H1 (cell line): ENCODE measurements at regions not wholly inside any gene's neighbourhood (a gene's known extent, or its start where the extent isn't known, plus 50 kb on each side); places are given as distances from the start of the nearest gene placed in this dataset.

ENCODE experiments used
- BACH1 ChIP-seq: IDR thresholded peaks from 2 replicates; pipeline ENCODE4 v1.6.1; 2012; ENCODE audit warnings: low read length, improper control_type of control experiment
- CHD7 ChIP-seq: fragments of 300-600 bp; sonication (generic); IDR thresholded peaks from 2 replicates; pipeline ENCODE4 v1.7.1; 2012; ENCODE audit warnings: low read length, moderate library complexity, mild to moderate bottlenecking, inconsistent platforms; ENCODE audit not compliant: insufficient replicate concordance
- RNF2 ChIP-seq: fragments of 200-900, 300-1000 bp; sonication (generic); IDR thresholded peaks from 2 replicates; pipeline ENCODE4 v1.7.1; 2016; ENCODE audit warnings: borderline replicate concordance, low read depth, mild to moderate bottlenecking, antibody characterized with exemption, low read length; ENCODE audit not compliant: poor library complexity, severe bottlenecking; ENCODE audit errors: missing control alignments

GRCh38 chr15:69575387-69575786 lies 122.8 kb downstream of the RPLP1 start (continued):
- TF ChIP-seq CHD7 (no peak), RNF2 (no peak), BACH1 (no peak)
- TF ChIP-seq, all 59 proteins: peak for 0
